Keratinocyte (primary cell): ENCODE measurements at regions not wholly inside any gene's neighbourhood (a gene's known extent, or its start where the extent isn't known, plus 50 kb on each side); places are given as distances from the start of the nearest gene placed in this dataset.

Experiments used
- DNase-seq: peaks from one replicate; pipeline ENCODE4 v3.0.0-alpha.2; 2011; ENCODE audit warnings: low read depth, missing footprints, low spot score
- FAIRE-seq: peaks from 2 replicates; lab custom pipeline; 2011; peaks lifted over from hg19 to GRCh38; lab: Jason Lieb, UNC
- H2AFZ ChIP-seq: 2 replicates; pipeline ENCODE4 v1.6.0; 2012; ENCODE audit warnings: low read length, control low read depth, inconsistent platforms; ENCODE audit not compliant: control insufficient read depth
- H3K27ac ChIP-seq: 2 replicates; pipeline ENCODE4 v1.5.1; 2011; ENCODE audit warnings: low read length; ENCODE audit not compliant: control insufficient read depth, insufficient read depth
- H3K27me3 ChIP-seq: 3 replicates; pipeline ENCODE4 v1.6.0; 2011; ENCODE audit warnings: low read length; ENCODE audit not compliant: control insufficient read depth, insufficient read depth; ENCODE audit errors: extremely low read depth
- H3K36me3 ChIP-seq, 2 experiments: 2 replicates in 1 of 2; 3 replicates in 1 of 2; pipeline ENCODE4 v1.5.1; 2011; ENCODE audit warnings: low read length in 2 of 2, mild to moderate bottlenecking in 1 of 2; ENCODE audit not compliant: control insufficient read depth in 2 of 2, insufficient read depth in 2 of 2; ENCODE audit errors: extremely low read depth in 1 of 2
- H3K4me1 ChIP-seq: 3 replicates; pipeline ENCODE4 v1.5.1; 2011; ENCODE audit warnings: low read length; ENCODE audit not compliant: control insufficient read depth, insufficient read depth; ENCODE audit errors: extremely low read depth
- H3K4me2 ChIP-seq: 3 replicates; pipeline ENCODE4 v1.6.0; 2011; ENCODE audit warnings: low read depth, low read length; ENCODE audit not compliant: control insufficient read depth, insufficient read depth; ENCODE audit errors: extremely low read depth
- H3K4me3 ChIP-seq, 3 experiments: fragments of 200-600 bp in 1 of 3; sonication (generic) in 1 of 3; 2 replicates in 2 of 3; 3 replicates in 1 of 3; pipeline ENCODE4 v1.5.1; 2011 to 2016; ENCODE audit warnings: low read length in 3 of 3, mild to moderate bottlenecking in 3 of 3, control low read depth in 2 of 3, inconsistent platforms in 1 of 3, low read depth in 1 of 3, mixed read lengths in 1 of 3, mixed run types in 1 of 3, moderate library complexity in 1 of 3; ENCODE audit not compliant: control insufficient read depth in 2 of 3, insufficient read depth in 2 of 3; ENCODE audit errors: extremely low read depth in 1 of 3
- H3K79me2 ChIP-seq: 2 replicates; pipeline ENCODE4 v1.6.0; 2012; ENCODE audit warnings: low read length; ENCODE audit not compliant: control insufficient read depth, insufficient read depth
- H3K9ac ChIP-seq: 3 replicates; pipeline ENCODE4 v1.6.0; 2011; ENCODE audit warnings: low read length; ENCODE audit not compliant: control insufficient read depth, insufficient read depth; ENCODE audit errors: extremely low read depth
- H3K9me1 ChIP-seq: 3 replicates; pipeline ENCODE4 v1.6.0; 2011; ENCODE audit warnings: low read length; ENCODE audit not compliant: control insufficient read depth, insufficient read depth; ENCODE audit errors: extremely low read depth
- H3K9me3 ChIP-seq: 2 replicates; pipeline ENCODE4 v1.5.1; 2012; ENCODE audit warnings: low read depth, low read length; ENCODE audit not compliant: control insufficient read depth
- H4K20me1 ChIP-seq: 3 replicates; pipeline ENCODE4 v1.6.0; 2011; ENCODE audit warnings: low read length; ENCODE audit not compliant: control insufficient read depth, insufficient read depth; ENCODE audit errors: extremely low read depth
- CTCF ChIP-seq, 3 experiments: IDR thresholded peaks in 1 of 3; conservative IDR thresholded peaks in 1 of 3; optimal IDR thresholded peaks in 1 of 3; 2 replicates in 2 of 3; 3 replicates in 1 of 3; pipeline versions ENCODE3 to v1.5.1; 2011; ENCODE audit warnings: low read length in 3 of 3, mild to moderate bottlenecking in 3 of 3, moderate library complexity in 2 of 3, control low read depth in 1 of 3, inconsistent platforms in 1 of 3; ENCODE audit not compliant: insufficient read depth in 2 of 3; ENCODE audit errors: extremely low read depth in 1 of 3
- EZH2 ChIP-seq: IDR thresholded peaks from one replicate; pipeline ENCODE4 v1.6.1; 2012; ENCODE audit warnings: inconsistent platforms, mild to moderate bottlenecking, low read length, moderate library complexity
- dilution Hi-C: fragments of 300-500 bp; cut with MboI; formaldehyde crosslinking; loops from one replicate; pipeline ENCODE4 v1.7.0; 2020; ENCODE audit warnings: low sequenced_read_pairs; ENCODE audit not compliant: extremely low pct_ligation_motif_present

DNA sequence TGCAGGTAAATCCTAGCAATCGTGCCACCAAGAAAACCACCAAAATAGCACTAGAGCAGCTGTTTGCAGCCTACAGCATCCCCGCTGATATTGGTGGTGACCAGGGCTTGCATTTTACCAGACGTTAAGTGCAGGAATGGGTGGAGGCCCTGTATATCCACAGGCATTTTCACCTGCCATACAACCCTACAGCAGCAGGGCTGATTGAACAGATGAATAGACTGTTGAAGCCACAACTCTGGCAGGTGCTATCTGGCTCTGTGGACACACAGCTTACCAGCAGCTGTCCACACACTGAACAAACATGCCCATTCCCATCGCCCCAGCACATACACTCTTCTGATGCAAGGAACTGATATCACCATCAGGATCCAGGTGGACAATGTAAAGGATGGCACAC lies 154.5 kb upstream of the APC start:
- Histone ChIP-seq H3K79me2 (no peaks in the 10 kb centered on the region), H3K4me2 (no peak overlapping the region), H3K9ac (no peak overlapping the region), H3K36me3 (no peaks in the 10 kb centered on the region), H3K4me3 (no peak overlapping the region), H3K4me1 (no peaks in the 10 kb centered on the region), H3K27me3 (peaks cover 4% of the 10 kb centered on the region), H2AFZ (no peak overlapping the region), H3K9me1 (no peaks in the 10 kb centered on the region), H4K20me1 (no peaks in the 10 kb centered on the region), H3K27ac (no peak overlapping the region), H3K9me3 (no peaks in the 10 kb centered on the region)
- TF ChIP-seq CTCF (optimal IDR thresholded peaks at IDR 0.05 in 1 of 3, IDR thresholded peaks at IDR 0.05 in 1 of 3, conservative IDR thresholded peaks at IDR 0.05 in 1 of 3; ENCODE audit: extremely low read depth in 1 of 3, insufficient read depth in 2 of 3, low read length in 3 of 3) = no peak
- TF ChIP-seq EZH2 = no peak
- dilution Hi-C loops = no loop called here
- DNase-seq (no peak), FAIRE-seq (no peak)

- Histone ChIP-seq H3K9me3 (no peaks in the 10 kb centered on the region), H3K4me3 (no peak overlapping the region), H3K9me1 (no peaks in the 10 kb centered on the region), H3K27me3 (peaks cover 4% of the 10 kb centered on the region), H3K79me2 (no peaks in the 10 kb centered on the region), H4K20me1 (no peaks in the 10 kb centered on the region), H3K4me1 (no peaks in the 10 kb centered on the region), H3K27ac (no peak overlapping the region), H2AFZ (no peak overlapping the region), H3K9ac (no peak overlapping the region), H3K4me2 (no peak overlapping the region), H3K36me3 (no peaks in the 10 kb centered on the region)
- dilution Hi-C loops = no loop called here
- no peak for TF ChIP-seq EZH2
- TF ChIP-seq CTCF (optimal IDR thresholded peaks at IDR 0.05 in 1 of 3, IDR thresholded peaks at IDR 0.05 in 1 of 3, conservative IDR thresholded peaks at IDR 0.05 in 1 of 3; ENCODE audit: extremely low read depth in 1 of 3, insufficient read depth in 2 of 3, low read length in 3 of 3) = no peak
- DNase-seq (no peak), FAIRE-seq (no peak)
Measured at GRCh38 chr5:112584781-112585180, 152.9 kb upstream of the APC start.
